Embryonic facial prominence (tissue), 1 donor: ENCODE measurements at regions not wholly inside any gene's neighbourhood (a gene's known extent, or its start where the extent isn't known, plus 50 kb on each side); places are given as distances from the start of the nearest gene placed in this dataset.
"Not testable (repeated sequence)": the region's sequence is repeated elsewhere in the genome, so short reads cannot be mapped to it uniquely, and the experiment has no call there.

ENCODE experiments used
- DNase-seq: peaks from one replicate; pipeline ENCODE4 v3.0.0-alpha.2; 2016; ENCODE audit errors: extremely low spot score

- no peak for DNase-seq
Measured at GRCh38 chr12:9337656-9338055, 129.5 kb upstream of the PZP start.

GRCh38 chr12:9336375-9337011 lies 128.3 kb upstream of the PZP start:
- DNase-seq: not testable (repeated sequence)

GRCh38 chr12:9335867-9336266 lies 127.7 kb upstream of the PZP start:
- no peak for DNase-seq

GRCh38 chr12:9334964-9335363 lies 126.8 kb upstream of the PZP start:
- DNase-seq: no peak

- peak; percentile 50 for DNase-seq
Measured at GRCh38 chr12:9334041-9334692, 126.0 kb upstream of the PZP start.

GRCh38 chr12:9333161-9333560 lies 125.0 kb upstream of the PZP start:
- no peak for DNase-seq

- DNase-seq: no peak
Measured at GRCh38 chr12:9332564-9332963, 124.4 kb upstream of the PZP start.

- no peak for DNase-seq
Measured at GRCh38 chr12:9331218-9331626, 123.0 kb upstream of the PZP start.

GRCh38 chr12:9329019-9329418 lies 120.8 kb upstream of the PZP start:
- DNase-seq: no peak

- DNase-seq: no peak
Measured at GRCh38 chr12:9328065-9328464, 119.9 kb upstream of the PZP start.

GRCh38 chr12:9327320-9327719 lies 119.1 kb upstream of the PZP start:
- DNase-seq: no peak

GRCh38 chr12:9326849-9327248 lies 118.7 kb upstream of the PZP start:
- DNase-seq: not testable (repeated sequence)

GRCh38 chr12:9326085-9326484 lies 117.9 kb upstream of the PZP start:
- no peak for DNase-seq

GRCh38 chr12:9325471-9325870 lies 117.3 kb upstream of the PZP start:
- no peak for DNase-seq

GRCh38 chr12:9324782-9325181 lies 116.6 kb upstream of the PZP start:
- DNase-seq: no peak

GRCh38 chr12:9323144-9323681 lies 115.0 kb upstream of the PZP start:
- DNase-seq: no peak

- DNase-seq: no peak
Measured at GRCh38 chr12:9319842-9320173, 111.6 kb upstream of the PZP start.

- DNase-seq: no peak
Measured at GRCh38 chr12:9319044-9319841, 111.0 kb upstream of the PZP start.

GRCh38 chr12:9313479-9313878 lies 105.3 kb upstream of the PZP start:
- not testable (repeated sequence) for DNase-seq

- not testable (repeated sequence) for DNase-seq
Measured at GRCh38 chr12:9312406-9313392, 104.5 kb upstream of the PZP start.

GRCh38 chr12:9311454-9311853 lies 103.3 kb upstream of the PZP start:
- not testable (repeated sequence) for DNase-seq
